IMR-90 (cell line): ENCODE measurements at regions not wholly inside any gene's neighbourhood (a gene's known extent, or its start where the extent isn't known, plus 50 kb on each side); places are given as distances from the start of the nearest gene placed in this dataset.

ENCODE experiments used
- ATAC-seq: fragments of 200-7000 bp; cut with Tn5 transposase; 2 replicates; pipeline ENCODE4 v1.9.1; 2020; ENCODE audit warnings: low read depth, mild to moderate bottlenecking, moderate library complexity
- BruUV-seq: library from RNA; stranded (reverse); fragments of 400-500 nt; replicated peaks from 2 replicates; lab custom pipeline; 2021; lab: Mats Ljungman, UMichigan
- CTCF ChIA-PET: fragments of 300-600 bp; formaldehyde crosslinking; extraction: SDS; loops from one replicate; lab custom pipeline; 2021; ENCODE audit warnings: antibody characterized with exemption; lab: Yijun Ruan, JAX
- POLR2A ChIA-PET: fragments of 300-600 bp; sonication (Branson Sonifier 250); formaldehyde crosslinking; loops from one replicate; lab custom pipeline; 2022; ENCODE audit warnings: antibody characterized with exemption; ENCODE audit not compliant: unreplicated experiment; lab: Charles Lee
- DNase-seq: peaks from one replicate; pipeline ENCODE4 v3.0.0; 2013
- H2AFZ ChIP-seq: replicated peaks from 2 replicates; pipeline ENCODE3; 2013; ENCODE audit warnings: low read length, mild to moderate bottlenecking; ENCODE audit not compliant: poor library complexity
- H2AK5ac ChIP-seq: 2 replicates; pipeline ENCODE4 v1.6.1; 2013; ENCODE audit warnings: low read depth, low read length, inconsistent platforms
- H2AK9ac ChIP-seq: replicated peaks from 2 replicates; pipeline ENCODE3; 2013; ENCODE audit warnings: mild to moderate bottlenecking, low read depth, low read length, moderate library complexity; ENCODE audit not compliant: poor library complexity
- H2BK120ac ChIP-seq: 2 replicates; pipeline ENCODE4 v1.6.1; 2013; ENCODE audit warnings: low read depth, low read length, inconsistent platforms
- H2BK15ac ChIP-seq: 3 replicates; pipeline ENCODE4 v1.6.1; 2013; ENCODE audit warnings: low read depth, low read length, inconsistent platforms
- H2BK20ac ChIP-seq: 2 replicates; pipeline ENCODE4 v1.6.1; 2013; ENCODE audit warnings: low read depth, mild to moderate bottlenecking, inconsistent platforms, low read length, moderate library complexity
- H2BK5ac ChIP-seq: 2 replicates; pipeline ENCODE4 v1.6.1; 2013; ENCODE audit warnings: mild to moderate bottlenecking, low read depth, low read length, inconsistent platforms; ENCODE audit not compliant: poor library complexity, severe bottlenecking
- H3K14ac ChIP-seq: replicated peaks from 2 replicates; pipeline ENCODE4 v1.6.1; 2013; ENCODE audit warnings: low read depth, low read length, inconsistent platforms
- H3K18ac ChIP-seq: 2 replicates; pipeline ENCODE4 v1.6.1; 2013; ENCODE audit warnings: low read depth, low read length, control low read depth
- H3K23ac ChIP-seq: 2 replicates; pipeline ENCODE4 v1.6.1; 2013; ENCODE audit warnings: low read depth, low read length, inconsistent platforms
- H3K27ac ChIP-seq: 2 replicates; pipeline ENCODE4 v1.5.1; 2013; ENCODE audit warnings: mild to moderate bottlenecking, control low read depth, low read length; ENCODE audit not compliant: insufficient read depth
- H3K27me3 ChIP-seq: 2 replicates; pipeline ENCODE4 v1.6.1; 2013; ENCODE audit warnings: low read length; ENCODE audit not compliant: control insufficient read depth, insufficient read depth
- H3K36me3 ChIP-seq: 2 replicates; pipeline ENCODE4 v1.6.1; 2013; ENCODE audit warnings: low read length, mixed read lengths; ENCODE audit not compliant: control insufficient read depth, insufficient read depth
- H3K4ac ChIP-seq: 2 replicates; pipeline ENCODE4 v1.6.1; 2013; ENCODE audit warnings: low read depth, low read length, inconsistent platforms
- H3K4me1 ChIP-seq: 2 replicates; pipeline ENCODE4 v1.6.1; 2013; ENCODE audit warnings: low read length, mixed read lengths; ENCODE audit not compliant: control insufficient read depth, insufficient read depth
- H3K4me2 ChIP-seq: 2 replicates; pipeline ENCODE4 v1.6.1; 2013; ENCODE audit warnings: low read depth, mild to moderate bottlenecking, control low read depth, low read length, moderate library complexity
- H3K4me3 ChIP-seq: 2 replicates; pipeline ENCODE4 v1.5.1; 2013; ENCODE audit warnings: low read depth, mild to moderate bottlenecking, control low read depth, low read length, moderate library complexity; ENCODE audit not compliant: insufficient read depth
- H3K56ac ChIP-seq: 2 replicates; pipeline ENCODE4 v1.6.1; 2013; ENCODE audit warnings: low read length, inconsistent platforms; ENCODE audit not compliant: insufficient read depth; ENCODE audit errors: extremely low read depth
- H3K79me1 ChIP-seq, 2 experiments: 2 replicates each; pipeline ENCODE4 v1.6.1; 2013; ENCODE audit warnings: low read length in 2 of 2, inconsistent platforms in 1 of 2, low read depth in 1 of 2
- H3K9ac ChIP-seq: 2 replicates; pipeline ENCODE4 v1.6.1; 2013; ENCODE audit warnings: low read depth, low read length, control low read depth
- H3K9me1 ChIP-seq: 2 replicates; pipeline ENCODE4 v1.6.1; 2013; ENCODE audit warnings: low read length, inconsistent platforms; ENCODE audit not compliant: insufficient read depth
- H3K9me3 ChIP-seq: 2 replicates; pipeline ENCODE4 v1.6.1; 2013; ENCODE audit warnings: low read length; ENCODE audit not compliant: control insufficient read depth, insufficient read depth
- H4K20me1 ChIP-seq: 2 replicates; pipeline ENCODE4 v1.6.1; 2013; ENCODE audit warnings: low read length, inconsistent platforms; ENCODE audit not compliant: insufficient read depth
- H4K5ac ChIP-seq: 2 replicates; pipeline ENCODE4 v1.6.1; 2013; ENCODE audit warnings: mild to moderate bottlenecking, low read depth, low read length, control low read depth
- H4K8ac ChIP-seq, 2 experiments: 2 replicates each; pipeline ENCODE4 v1.6.1; 2013; ENCODE audit warnings: low read depth in 2 of 2, low read length in 2 of 2, control low read depth in 1 of 2, inconsistent platforms in 1 of 2
- H4K91ac ChIP-seq: 2 replicates; pipeline ENCODE4 v1.6.1; 2013; ENCODE audit warnings: low read depth, low read length, inconsistent platforms; ENCODE audit not compliant: insufficient read depth
- BHLHE40 ChIP-seq: fragments of 150-350 bp; IDR thresholded peaks from 2 replicates; pipeline ENCODE4 v1.6.1; 2016; ENCODE audit warnings: mild to moderate bottlenecking, low read depth, low read length
- CEBPB ChIP-seq: IDR thresholded peaks from 2 replicates; pipeline ENCODE4 v1.6.1; 2012; ENCODE audit warnings: low read depth, low read length, improper control_type of control experiment
- CHD1 ChIP-seq: IDR thresholded peaks from 2 replicates; pipeline ENCODE4 v1.6.1; 2012; ENCODE audit warnings: low read depth, low read length, improper control_type of control experiment
- FOS ChIP-seq: fragments of 150-350 bp; IDR thresholded peaks from 2 replicates; pipeline ENCODE4 v1.6.1; 2016; ENCODE audit warnings: low read depth, low read length
- MAFK ChIP-seq: IDR thresholded peaks from 2 replicates; pipeline ENCODE4 v1.6.1; 2012; ENCODE audit warnings: low read depth, low read length, improper control_type of control experiment
- MAZ ChIP-seq: IDR thresholded peaks from 2 replicates; pipeline ENCODE4 v1.6.1; 2012; ENCODE audit warnings: low read depth, mild to moderate bottlenecking, low read length, improper control_type of control experiment, moderate library complexity, borderline replicate concordance
- MXI1 ChIP-seq: IDR thresholded peaks from 2 replicates; pipeline ENCODE4 v1.6.1; 2012; ENCODE audit warnings: low read depth, mild to moderate bottlenecking, low read length, moderate library complexity, borderline replicate concordance
- NFE2L2 ChIP-seq: fragments of 150-350 bp; IDR thresholded peaks from 2 replicates; pipeline ENCODE4 v1.6.1; 2016; ENCODE audit warnings: low read depth, mild to moderate bottlenecking, low read length
- POLR2A ChIP-seq: IDR thresholded peaks from 2 replicates; pipeline ENCODE4 v1.6.1; 2012; ENCODE audit warnings: mild to moderate bottlenecking, low read depth, low read length
- RAD21 ChIP-seq: IDR thresholded peaks from 2 replicates; pipeline ENCODE4 v1.6.1; 2012; ENCODE audit warnings: low read length, improper control_type of control experiment
- RCOR1 ChIP-seq: IDR thresholded peaks from 2 replicates; pipeline ENCODE4 v1.6.1; 2012; ENCODE audit warnings: mild to moderate bottlenecking, low read length, improper control_type of control experiment; ENCODE audit not compliant: insufficient replicate concordance
- RFX5 ChIP-seq: IDR thresholded peaks from 2 replicates; pipeline ENCODE4 v1.8.0; 2012; ENCODE audit warnings: low read depth, mild to moderate bottlenecking, low read length, moderate library complexity
- SMC3 ChIP-seq: fragments of 150-350 bp; IDR thresholded peaks from 2 replicates; pipeline ENCODE4 v1.6.1; 2016; ENCODE audit warnings: low read depth, mild to moderate bottlenecking, antibody characterized with exemption, low read length, moderate library complexity
- USF2 ChIP-seq: fragments of 150-350 bp; IDR thresholded peaks from 2 replicates; pipeline ENCODE4 v1.6.1; 2017; ENCODE audit warnings: mild to moderate bottlenecking, antibody characterized with exemption, low read length, low read depth
- WGBS, 2 experiments: methylation state at CpG; one replicate each; pipeline versions ENCODE4 v1.1.5 to v1.1.7; 2013; ENCODE audit warnings: missing lambda C conversion rate in 2 of 2; ENCODE audit not compliant: insufficient read length in 1 of 2; ENCODE audit errors: extremely low coverage in 2 of 2; 5-methylcytosine and 5-hydroxymethylcytosine counted together
- dilution Hi-C: fragments of 300-500 bp; cut with HindIII; formaldehyde crosslinking; loops from one replicate; pipeline ENCODE4 v1.14.3; 2018; ENCODE audit warnings: low sequenced_read_pairs; ENCODE audit not compliant: unreplicated experiment
- in situ Hi-C: fragments of 300-500 bp; cut with MboI; formaldehyde crosslinking; loops from 3 replicates; pipeline ENCODE4 v1.14.3; 2019; ENCODE audit warnings: low sequenced_read_pairs, inconsistent platforms, mixed read lengths
- intact Hi-C: fragments of 100-400 bp; cut with micrococcal nuclease; formaldehyde crosslinking; loops from 2 replicates; pipeline ENCODE4 v1.10.0; 2022
- TF ChIP-seq, protein P1 (sequence below): fragments of 150-350 bp; IDR thresholded peaks from 2 replicates; pipeline ENCODE4 v1.6.1; 2016; ENCODE audit warnings: low read depth, mild to moderate bottlenecking, low read length, moderate library complexity, borderline replicate concordance

- DNase-seq (no peak), ATAC-seq (no peak)
- H3K9ac ChIP-seq: no peak overlapping the region
- no peak overlapping the region for H4K8ac ChIP-seq
- no peak overlapping the region; the same call in 1 of the 2 replicates for H2AK5ac ChIP-seq
- H4K20me1 ChIP-seq: no peaks in the 10 kb centered on the region
- in situ Hi-C loops (loop anchor here (10.0 kb wide), 1 partner anchor 405 kb away; no protein-coding TSS in a partner anchor), intact Hi-C loops (loop anchor here (5.0 to 10.0 kb wide), 4 partner anchors 43 to 203 kb away; no protein-coding TSS in a partner anchor), dilution Hi-C loops (no loop called here)
- H3K27me3 ChIP-seq: no peaks in the 10 kb centered on the region
- H3K18ac ChIP-seq: no peak overlapping the region
- H2AK9ac ChIP-seq: no peak overlapping the region
- 0 out of 2 replicates have a peak overlapping the region, but pooled peaks have one; percentile 35 for H2BK120ac ChIP-seq
- no peak overlapping the region for H2AFZ ChIP-seq
- peaks cover 18% of the 10 kb centered on the region for H3K4me1 ChIP-seq
- POLR2A ChIA-PET: no interaction called here
- H3K79me1 ChIP-seq: no peaks in the 10 kb centered on the region
- no peaks in the 10 kb centered on the region; the same call in 1 of the 2 replicates for H3K9me3 ChIP-seq
- H4K5ac ChIP-seq: no peak overlapping the region
- H2BK5ac ChIP-seq: no peak overlapping the region
- H2BK20ac ChIP-seq: no peak overlapping the region
- CTCF ChIA-PET: interaction anchor here (0.6 to 0.9 kb wide), 2 partner anchors 28 to 135 kb away, joined by 3 read pairs; no protein-coding TSS in a partner anchor
- no peak overlapping the region for H3K14ac ChIP-seq
- H2BK15ac ChIP-seq: 0 out of 3 replicates have a peak overlapping the region, but pooled peaks have one; percentile 66
- H4K91ac ChIP-seq: no peak overlapping the region
- no peak overlapping the region for H3K56ac ChIP-seq
- WGBS, 2 experiments: 90% methylated on average over 2 of the region's 15 CpGs; no CpG with 5 or more reads in 1 of the 2 experiments
- H3K36me3 ChIP-seq: no peaks in the 10 kb centered on the region
- peak overlapping the region; percentile 32; the same call in 1 of the 2 replicates for H3K4ac ChIP-seq
- no peak overlapping the region for H3K4me2 ChIP-seq
- BruUV-seq: no TSS peak
- peaks cover 26% of the 10 kb centered on the region for H3K9me1 ChIP-seq
- H3K27ac ChIP-seq: no peak overlapping the region
- H3K4me3 ChIP-seq: no peak overlapping the region
- H3K23ac ChIP-seq: no peak overlapping the region
- TF ChIP-seq NFE2L2: no peak
- TF ChIP-seq RCOR1: no peak
- TF ChIP-seq, protein P1, sequence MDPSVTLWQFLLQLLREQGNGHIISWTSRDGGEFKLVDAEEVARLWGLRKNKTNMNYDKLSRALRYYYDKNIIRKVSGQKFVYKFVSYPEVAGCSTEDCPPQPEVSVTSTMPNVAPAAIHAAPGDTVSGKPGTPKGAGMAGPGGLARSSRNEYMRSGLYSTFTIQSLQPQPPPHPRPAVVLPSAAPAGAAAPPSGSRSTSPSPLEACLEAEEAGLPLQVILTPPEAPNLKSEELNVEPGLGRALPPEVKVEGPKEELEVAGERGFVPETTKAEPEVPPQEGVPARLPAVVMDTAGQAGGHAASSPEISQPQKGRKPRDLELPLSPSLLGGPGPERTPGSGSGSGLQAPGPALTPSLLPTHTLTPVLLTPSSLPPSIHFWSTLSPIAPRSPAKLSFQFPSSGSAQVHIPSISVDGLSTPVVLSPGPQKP: no peak
- TF ChIP-seq RAD21: no peak
- no peak for TF ChIP-seq BHLHE40
- TF ChIP-seq CHD1: no peak
- no peak for TF ChIP-seq MXI1
- TF ChIP-seq RFX5: no peak
- TF ChIP-seq FOS: no peak
- no peak for TF ChIP-seq CEBPB
- TF ChIP-seq POLR2A: no peak
- TF ChIP-seq USF2: no peak
- no peak for TF ChIP-seq MAFK
- no peak for TF ChIP-seq SMC3
- no peak for TF ChIP-seq MAZ
These were observed 98.6 kb upstream of the DAP start for GRCh38 chr5:10859393-10860195.
